Suprapubic skin (tissue), 4 donors: ENCODE measurements at regions not wholly inside any gene's neighbourhood (a gene's known extent, or its start where the extent isn't known, plus 50 kb on each side); places are given as distances from the start of the nearest gene placed in this dataset.

Source experiments
- CTCF ChIP-seq, 2 donors: fragments of 200-600 bp in 1 of 2; fragments of 450-650 bp in 1 of 2; sonication (generic) in 1 of 2; IDR thresholded peaks; one replicate each; pipeline ENCODE4 v1.5.1; 2016 to 2019; ENCODE audit warnings: antibody characterized with exemption in 2 of 2, mild to moderate bottlenecking in 1 of 2, moderate library complexity in 1 of 2
- EP300 ChIP-seq: sonication (generic); formaldehyde crosslinking; IDR thresholded peaks from one replicate; pipeline ENCODE4 v1.6.1; 2017; ENCODE audit warnings: antibody characterized with exemption
- POLR2A ChIP-seq, 2 donors: fragments of 450-650 bp; IDR thresholded peaks; one replicate each; pipeline ENCODE4 v1.6.1; 2017; ENCODE audit warnings: antibody characterized with exemption in 2 of 2, mild to moderate bottlenecking in 2 of 2, moderate library complexity in 2 of 2
- POLR2AphosphoS5 ChIP-seq, 3 donors: sonication (generic); formaldehyde crosslinking; IDR thresholded peaks; one replicate each; pipeline ENCODE4 v1.6.1; 2017; ENCODE audit warnings: antibody characterized with exemption in 3 of 3

- no peak for TF ChIP-seq CTCF (IDR thresholded peaks at IDR 0.05)
- TF ChIP-seq POLR2AphosphoS5 (IDR thresholded peaks at IDR 0.05): no peak
- no peak for TF ChIP-seq POLR2A (IDR thresholded peaks at IDR 0.05)
- no peak for TF ChIP-seq EP300
These were observed 232.0 kb downstream of the OLFM4 start for GRCh38 chr13:53260594-53260993.
